Endothelial cell of umbilical vein (primary cell): ENCODE measurements at regions not wholly inside any gene's neighbourhood (a gene's known extent, or its start where the extent isn't known, plus 50 kb on each side); places are given as distances from the start of the nearest gene placed in this dataset.
"Not testable (repeated sequence)": the region's sequence is repeated elsewhere in the genome, so short reads cannot be mapped to it uniquely, and the experiment has no call there.

Source experiments
- BruUV-seq: library from RNA; stranded (reverse); fragments of 400-500 nt; replicated peaks from 2 replicates; lab custom pipeline; 2021; lab: Mats Ljungman, UMichigan
- CTCF ChIA-PET: fragments of 300-600, 350-600 bp; sonication (Branson Sonifier 250); formaldehyde crosslinking; loops from one replicate; lab custom pipeline; 2021; ENCODE audit warnings: antibody characterized with exemption, inconsistent platforms; lab: Charles Lee
- POLR2A ChIA-PET: fragments of 300-600, 350-600 bp; sonication (Branson Sonifier 250); formaldehyde crosslinking; loops from one replicate; lab custom pipeline; 2021; ENCODE audit warnings: antibody characterized with exemption, inconsistent platforms; lab: Charles Lee
- DNase-seq: peaks from one replicate; pipeline ENCODE4 v3.0.0-alpha.2; 2011; ENCODE audit warnings: low read depth, low spot score
- FAIRE-seq: peaks from 2 replicates; lab custom pipeline; 2011; peaks lifted over from hg19 to GRCh38; lab: Jason Lieb, UNC
- H2AFZ ChIP-seq: 2 replicates; pipeline ENCODE4 v1.6.0; 2012; ENCODE audit warnings: low read depth, low read length, control low read depth, inconsistent platforms
- H3K27ac ChIP-seq: 2 replicates; pipeline ENCODE4 v1.5.1; 2011; ENCODE audit warnings: low read depth, mild to moderate bottlenecking, control low read depth, low read length, moderate library complexity; ENCODE audit not compliant: insufficient read depth
- H3K27me3 ChIP-seq, 2 experiments: 2 replicates each; pipeline versions ENCODE4 v1.6.0 to v1.6.1; 2011; ENCODE audit warnings: low read length in 2 of 2, mixed read lengths in 1 of 2; ENCODE audit not compliant: control insufficient read depth in 2 of 2, insufficient read depth in 2 of 2
- H3K36me3 ChIP-seq, 2 experiments: 2 replicates in 1 of 2; 3 replicates in 1 of 2; pipeline ENCODE4 v1.5.1; 2011; ENCODE audit warnings: low read length in 2 of 2, mild to moderate bottlenecking in 1 of 2, moderate library complexity in 1 of 2; ENCODE audit not compliant: control insufficient read depth in 2 of 2, insufficient read depth in 2 of 2; ENCODE audit errors: extremely low read depth in 1 of 2
- H3K4me1 ChIP-seq: 3 replicates; pipeline ENCODE4 v1.5.1; 2011; ENCODE audit warnings: mild to moderate bottlenecking, low read length; ENCODE audit not compliant: control insufficient read depth, insufficient read depth; ENCODE audit errors: extremely low read depth
- H3K4me2 ChIP-seq: 2 replicates; pipeline ENCODE4 v1.6.1; 2011; ENCODE audit warnings: low read length, control low read depth, mixed read lengths; ENCODE audit not compliant: insufficient read depth
- H3K4me3 ChIP-seq, 3 experiments: fragments of 200-600 bp in 1 of 3; sonication (generic), shearing (Covaris generic) in 1 of 3; replicated peaks in 1 of 3; 2 replicates each; pipeline ENCODE4 v1.5.1; 2011 to 2016; ENCODE audit warnings: control low read depth in 3 of 3, low read length in 3 of 3, mild to moderate bottlenecking in 2 of 3, inconsistent platforms in 1 of 3, low read depth in 1 of 3, moderate library complexity in 1 of 3; ENCODE audit not compliant: insufficient read depth in 1 of 3
- H3K79me2 ChIP-seq: 2 replicates; pipeline ENCODE4 v1.6.0; 2012; ENCODE audit warnings: low read length, inconsistent platforms; ENCODE audit not compliant: control insufficient read depth, insufficient read depth
- H3K9ac ChIP-seq: replicated peaks from 2 replicates; pipeline ENCODE3; 2011; ENCODE audit warnings: low read length, control low read depth; ENCODE audit not compliant: insufficient read depth; ENCODE audit errors: extremely low read depth
- H3K9me1 ChIP-seq: replicated peaks from 3 replicates; pipeline ENCODE4 v1.6.0; 2011; ENCODE audit warnings: mild to moderate bottlenecking, low read length; ENCODE audit not compliant: control insufficient read depth, insufficient read depth; ENCODE audit errors: extremely low read depth
- H3K9me3 ChIP-seq: replicated peaks from 2 replicates; pipeline ENCODE4 v1.5.1; 2012; ENCODE audit warnings: low read length, inconsistent platforms; ENCODE audit not compliant: control insufficient read depth, insufficient read depth
- H4K20me1 ChIP-seq: replicated peaks from 2 replicates; pipeline ENCODE3; 2011; ENCODE audit warnings: mild to moderate bottlenecking, low read length; ENCODE audit not compliant: control insufficient read depth, insufficient read depth; ENCODE audit errors: extremely low read depth
- CTCF ChIP-seq, 2 donors: IDR thresholded peaks; 1 replicate in 1 of 2; 2 replicates in 1 of 2; pipeline ENCODE4 v1.5.1; 2011; ENCODE audit warnings: low read length in 2 of 2, mild to moderate bottlenecking in 2 of 2, moderate library complexity in 2 of 2, control low read depth in 1 of 2, inconsistent platforms in 1 of 2, low read depth in 1 of 2; ENCODE audit not compliant: insufficient read depth in 1 of 2; ENCODE audit errors: extremely low read depth in 1 of 2
- EZH2 ChIP-seq: IDR thresholded peaks from 2 replicates; pipeline ENCODE4 v1.6.1; 2012; ENCODE audit warnings: borderline replicate concordance, low read depth, mild to moderate bottlenecking, moderate library complexity, low read length, inconsistent platforms; ENCODE audit not compliant: severe bottlenecking
- FOS ChIP-seq: IDR thresholded peaks from 2 replicates; pipeline ENCODE4 v1.6.1; 2011; ENCODE audit warnings: mild to moderate bottlenecking, low read length, moderate library complexity, borderline replicate concordance; ENCODE audit not compliant: insufficient read depth
- GATA2 ChIP-seq: IDR thresholded peaks from 2 replicates; pipeline ENCODE4 v1.7.0; 2011; ENCODE audit warnings: low read depth, mild to moderate bottlenecking, moderate library complexity, mixed read lengths, low read length; ENCODE audit not compliant: insufficient read length, insufficient read depth
- JUN ChIP-seq: IDR thresholded peaks from 2 replicates; pipeline ENCODE4 v1.6.1; 2011; ENCODE audit warnings: borderline replicate concordance, low read depth; ENCODE audit not compliant: insufficient read length, insufficient read depth
- MAX ChIP-seq: IDR thresholded peaks from 2 replicates; pipeline ENCODE4 v1.6.1; 2011; ENCODE audit not compliant: insufficient read depth, insufficient read length
- MYC ChIP-seq: IDR thresholded peaks from one replicate; pipeline ENCODE4 v1.6.1; 2011; ENCODE audit warnings: mild to moderate bottlenecking, low read depth, low read length
- POLR2A ChIP-seq: IDR thresholded peaks from 2 replicates; pipeline ENCODE4 v1.6.1; 2012; ENCODE audit warnings: low read depth, mild to moderate bottlenecking, control low read depth, low read length
- POLR2AphosphoS5 ChIP-seq: IDR thresholded peaks from 2 replicates; pipeline ENCODE4 v1.6.1; 2012; ENCODE audit warnings: low read depth, mild to moderate bottlenecking, control low read depth, low read length, moderate library complexity; ENCODE audit not compliant: insufficient read depth
- dilution Hi-C: fragments of 300-500 bp; cut with MboI; formaldehyde crosslinking; loops from one replicate; pipeline ENCODE4 v1.15.0; 2019; ENCODE audit warnings: low sequenced_read_pairs; ENCODE audit not compliant: extremely low pct_ligation_motif_present
- intact Hi-C: fragments of 100-400 bp; cut with micrococcal nuclease; formaldehyde crosslinking; loops from one replicate; pipeline ENCODE4 v1.10.0; 2022

- Histone ChIP-seq H3K9me3 (no peaks in the 10 kb centered on the region), H3K36me3 (no peaks in the 10 kb centered on the region), H3K4me1 (no peaks in the 10 kb centered on the region), H3K27me3 (peaks cover 7 to 11% of the 10 kb centered on the region in 2 experiments), H3K9ac (no peak overlapping the region), H3K27ac (no peak overlapping the region), H4K20me1 (no peaks in the 10 kb centered on the region), H3K9me1 (no peaks in the 10 kb centered on the region), H3K79me2 (no peaks in the 10 kb centered on the region), H2AFZ (no peak overlapping the region), H3K4me3 (no peak overlapping the region), H3K4me2 (no peak overlapping the region)
- FAIRE-seq (no peak), DNase-seq (no peak)
- intact Hi-C loops, result no loop called here
- ChIA-PET CTCF (no interaction called here), POLR2A (no interaction called here)
- dilution Hi-C loops, result no loop called here
- TF ChIP-seq POLR2AphosphoS5 (no peak), GATA2 (no peak), CTCF (IDR thresholded peaks at IDR 0.05; ENCODE audit: extremely low read depth in 1 of 2, insufficient read depth in 1 of 2, low read depth in 1 of 2, low read length in 2 of 2) (no peak), JUN (no peak), POLR2A (no peak), FOS (no peak), EZH2 (no peak), MAX (no peak), MYC (no peak)
- no TSS peak for BruUV-seq
These were observed 153.4 kb upstream of the PFN2 start for GRCh38 chr3:150124142-150124541.

- BruUV-seq, H3K9ac ChIP-seq, CTCF ChIA-PET, H3K27ac ChIP-seq, FAIRE-seq, dilution Hi-C loops, intact Hi-C loops, H3K4me2 ChIP-seq, H3K9me1 ChIP-seq, H3K79me2 ChIP-seq, H2AFZ ChIP-seq, H3K36me3 ChIP-seq, H3K4me3 ChIP-seq, H3K4me1 ChIP-seq, POLR2A ChIA-PET, H3K9me3 ChIP-seq, DNase-seq, H4K20me1 ChIP-seq: not testable (repeated sequence)
- H3K27me3 ChIP-seq, result peaks cover 7 to 14% of the 10 kb centered on the region in 2 experiments
These were observed 152.6 kb upstream of the PFN2 start for GRCh38 chr3:150123249-150123648.
